HG03354 (cell line): ENCODE measurements at regions not wholly inside any gene's neighbourhood (a gene's known extent, or its start where the extent isn't known, plus 50 kb on each side); places are given as distances from the start of the nearest gene placed in this dataset.
"Not testable (repeated sequence)": the region's sequence is repeated elsewhere in the genome, so short reads cannot be mapped to it uniquely, and the experiment has no call there.

Experiments
- ATAC-seq: cut with Tn5 transposase; IDR thresholded peaks from one replicate; pipeline ENCODE4 v1.9.1; 2021; ENCODE audit warnings: mild to moderate bottlenecking; ENCODE audit not compliant: unreplicated experiment, poor library complexity, severe bottlenecking

GRCh38 chr15:88965097-88965496 is 51.9 kb upstream of the MFGE8 start:
- not testable (repeated sequence) for ATAC-seq

GRCh38 chr15:88970232-88970631 is 57.1 kb upstream of the MFGE8 start:
- no peak for ATAC-seq

DNA sequence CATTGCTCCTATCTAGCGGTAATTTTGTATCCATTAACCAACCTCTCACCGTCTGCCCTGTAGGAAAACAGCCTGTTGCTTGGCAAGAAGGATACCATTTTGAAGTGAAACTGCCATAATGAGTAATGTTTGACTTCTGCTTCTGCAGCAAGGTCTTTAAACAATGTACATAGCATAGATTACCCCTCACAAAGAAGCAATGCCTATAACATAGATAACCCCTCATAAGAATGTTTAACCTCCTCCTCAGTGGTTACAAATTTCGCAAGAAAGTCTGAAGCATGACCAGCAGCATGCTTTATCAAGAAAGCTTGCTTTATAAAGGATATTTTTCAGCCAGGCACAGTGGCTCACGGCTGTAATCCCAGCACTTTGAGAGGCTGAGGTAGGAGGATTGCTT is 61.2 kb upstream of the MFGE8 start:
- ATAC-seq: peak; percentile 71

DNA sequence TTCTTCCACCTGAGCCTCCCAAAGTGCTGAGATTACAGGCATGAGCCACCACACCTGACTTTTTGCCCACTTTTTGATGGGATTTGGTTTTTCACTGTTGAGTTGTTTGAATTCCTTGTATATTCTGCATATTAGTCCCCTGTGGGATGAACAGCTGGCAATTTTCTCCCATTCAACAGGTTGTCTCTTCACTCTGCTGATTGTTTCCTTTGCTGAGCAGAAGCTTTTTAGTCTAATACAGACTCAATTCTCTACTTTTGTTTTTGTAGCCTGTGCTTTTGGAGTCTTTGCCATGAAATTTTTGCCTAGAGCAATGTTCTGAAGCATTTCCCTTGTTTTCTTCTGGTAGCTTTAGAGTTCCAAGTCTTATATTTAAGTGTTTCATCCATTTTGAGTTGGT is 62.7 kb upstream of the MFGE8 start:
- no peak for ATAC-seq

- no peak for ATAC-seq
Observed at GRCh38 chr15:88976656-88977055, 63.5 kb upstream of the MFGE8 start.

- ATAC-seq: no peak
Observed at GRCh38 chr15:88979674-88980073, 66.5 kb upstream of the MFGE8 start.

GRCh38 chr15:88980498-88980897 is 67.3 kb upstream of the MFGE8 start:
- no peak for ATAC-seq

DNA sequence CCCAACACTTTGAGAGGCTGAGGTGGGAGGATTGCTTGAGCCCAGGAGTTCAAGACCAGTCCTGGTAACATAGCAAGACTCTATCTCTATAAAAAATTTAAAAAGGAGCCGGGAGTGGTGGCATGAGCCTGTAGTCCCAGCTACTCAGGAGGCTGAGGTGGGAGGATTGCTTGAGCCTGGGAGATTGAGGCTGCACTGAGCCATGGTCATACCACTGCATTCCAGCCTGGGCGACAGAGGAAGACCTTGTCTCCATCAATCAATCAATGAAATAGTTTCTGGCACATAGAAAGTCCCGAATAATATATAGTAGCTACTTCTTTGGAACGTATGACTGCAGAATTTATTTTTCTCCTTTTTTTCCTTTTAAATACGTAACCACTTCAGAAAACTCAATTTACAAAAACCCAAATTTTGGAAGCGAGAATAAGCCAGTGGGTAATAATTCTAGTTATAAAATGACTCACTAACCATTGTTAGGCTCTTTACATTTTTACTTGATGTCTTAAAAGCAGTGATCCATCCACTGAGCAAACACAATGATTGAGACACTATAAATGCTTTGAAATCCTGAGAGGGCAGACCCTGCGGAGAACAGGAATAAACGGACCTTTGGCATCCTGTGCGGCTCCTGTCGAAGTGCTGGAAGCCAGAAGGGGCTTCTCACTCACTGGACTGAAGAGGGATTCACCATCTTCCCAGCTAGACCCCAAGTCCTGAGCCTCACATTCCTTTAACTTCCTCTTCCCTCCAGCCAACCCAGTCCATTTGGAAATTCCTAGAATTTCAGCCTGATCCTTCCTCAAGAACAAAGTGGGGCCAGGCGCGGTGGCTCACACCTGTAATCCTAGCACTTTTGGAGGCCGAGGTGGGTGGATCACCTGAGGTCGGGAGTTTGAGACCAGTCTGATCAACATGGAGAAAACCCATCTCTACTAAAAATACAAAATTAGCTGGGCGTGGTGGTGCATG is 68.4 kb upstream of the MFGE8 start:
- no peak for ATAC-seq

- peak; percentile 96 for ATAC-seq
Observed at GRCh38 chr15:88982304-88982945, 69.2 kb upstream of the MFGE8 start.

DNA sequence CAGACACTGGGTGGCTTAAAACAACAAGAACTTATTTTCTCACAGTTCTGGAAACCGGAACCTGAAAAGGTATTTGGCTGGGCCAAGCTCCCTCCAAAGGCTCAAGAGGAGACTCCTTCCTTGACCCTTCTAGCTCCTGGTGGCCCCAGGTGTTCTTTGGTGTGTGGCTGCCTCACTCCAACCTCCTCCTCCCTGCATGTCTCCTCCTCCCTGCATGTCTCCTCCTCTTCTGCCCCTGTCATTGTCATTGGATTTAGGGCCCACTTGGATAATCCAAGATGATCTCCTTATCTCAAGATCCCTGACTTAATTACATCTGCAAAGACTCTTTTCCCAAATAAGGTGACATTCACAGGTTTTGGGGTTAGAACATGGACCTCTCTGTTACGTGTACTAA is 69.8 kb upstream of the MFGE8 start:
- ATAC-seq: no peak

GRCh38 chr15:88983861-88984429 is 70.8 kb upstream of the MFGE8 start:
- ATAC-seq: no peak

DNA sequence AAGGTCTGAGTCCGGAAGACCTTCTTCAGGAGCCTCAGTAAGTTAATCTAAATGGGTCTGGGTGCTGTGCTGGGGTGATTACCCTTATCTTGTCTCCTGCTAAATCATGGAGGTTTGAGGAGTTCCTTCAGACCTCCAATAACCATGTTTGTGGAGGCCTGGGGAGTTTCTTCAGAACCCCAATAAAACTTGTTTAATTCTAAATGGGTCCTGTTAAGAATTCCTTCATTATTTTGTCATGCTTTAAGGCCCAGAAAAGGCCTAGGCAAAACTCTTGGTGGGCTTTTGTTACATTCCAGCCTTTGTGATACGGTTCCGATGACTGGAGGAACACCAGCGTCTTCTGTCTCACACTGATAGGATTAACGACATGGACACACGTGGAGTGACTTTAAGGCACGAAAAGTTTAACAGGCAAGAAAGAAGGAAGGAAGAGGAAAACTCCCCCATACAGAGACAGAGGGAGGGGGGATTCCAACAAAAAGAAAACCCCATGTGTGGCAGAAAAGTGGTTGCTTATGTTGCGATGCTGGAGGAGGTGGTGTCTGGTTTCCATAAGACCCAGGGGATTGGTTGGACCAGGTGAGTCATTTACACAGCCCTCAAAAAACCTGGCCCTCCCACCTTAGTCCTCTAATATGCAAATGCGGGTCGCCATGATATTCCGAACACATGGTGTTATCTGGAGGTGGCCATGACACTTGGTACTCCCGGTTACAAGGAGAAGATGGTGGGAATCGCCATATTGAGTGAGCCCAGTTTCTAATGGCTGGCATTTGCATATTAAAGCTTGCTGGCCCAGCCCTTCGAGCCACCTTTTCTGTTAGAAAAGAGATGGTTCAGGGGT is 72.6 kb upstream of the MFGE8 start:
- no peak for ATAC-seq

- ATAC-seq: no peak
Observed at GRCh38 chr15:88986949-88987590, 73.9 kb upstream of the MFGE8 start.

- ATAC-seq: no peak
Observed at GRCh38 chr15:88987591-88987933, 74.4 kb upstream of the MFGE8 start.

DNA sequence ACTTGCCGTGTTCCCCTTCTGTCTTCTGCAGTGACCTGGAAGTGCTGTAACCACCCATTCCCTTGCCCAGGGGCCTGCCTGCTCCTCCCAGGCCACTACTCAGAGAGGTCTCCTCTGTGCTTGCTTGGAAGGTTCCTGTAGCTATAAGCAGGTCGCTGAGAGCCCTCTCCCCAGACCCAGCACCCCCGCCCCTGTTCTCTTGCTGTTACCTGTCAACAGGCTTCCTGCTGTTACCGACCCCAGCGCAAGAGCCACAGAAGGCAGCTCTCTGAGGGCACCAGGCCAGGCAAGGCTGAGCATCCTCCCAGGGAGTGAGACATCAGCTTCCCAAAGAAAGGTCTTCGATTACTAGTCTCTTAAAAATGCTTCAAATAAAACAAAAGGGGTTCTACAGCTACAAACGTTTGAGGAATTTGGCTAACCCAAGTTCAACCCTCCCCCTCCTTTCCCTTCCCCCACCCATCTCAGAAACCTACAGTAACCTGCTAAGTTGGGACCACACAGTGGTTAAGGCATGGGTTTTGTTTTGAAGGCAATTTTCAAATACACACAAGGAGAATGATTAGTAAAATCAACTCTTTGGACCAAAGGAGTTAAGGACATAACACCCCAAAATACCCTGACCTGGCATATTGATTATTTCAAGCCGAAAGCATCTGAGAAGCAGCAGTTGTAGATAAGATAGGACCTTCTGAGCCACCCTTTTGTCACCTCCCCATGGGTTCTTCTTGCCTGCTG is 74.9 kb upstream of the MFGE8 start:
- no peak for ATAC-seq

GRCh38 chr15:88989578-88989977 is 76.4 kb upstream of the MFGE8 start:
- ATAC-seq: no peak

- ATAC-seq: no peak
Observed at GRCh38 chr15:88990185-88990679, 77.1 kb upstream of the MFGE8 start.

GRCh38 chr15:88992216-88992615 is 79.0 kb upstream of the MFGE8 start:
- ATAC-seq: no peak

- no peak for ATAC-seq
Observed at GRCh38 chr15:88992912-88993376, 79.8 kb upstream of the MFGE8 start.
